BJ (cell line): ENCODE measurements at regions not wholly inside any gene's neighbourhood (a gene's known extent, or its start where the extent isn't known, plus 50 kb on each side); places are given as distances from the start of the nearest gene placed in this dataset.

Source experiments
- CTCF ChIA-PET: fragments of 350-600 bp; formaldehyde crosslinking; extraction: SDS; loops from one replicate; lab custom pipeline; 2021; ENCODE audit warnings: antibody characterized with exemption, inconsistent platforms; lab: Yijun Ruan, JAX
- POLR2A ChIA-PET: fragments of 300-600 bp; sonication (Branson Sonifier 250); formaldehyde crosslinking; extraction: SDS; loops from one replicate; lab custom pipeline; 2021; ENCODE audit warnings: antibody characterized with exemption; lab: Charles Lee
- DNase-seq: peaks from one replicate; pipeline ENCODE4 v3.0.0-alpha.2; 2011; ENCODE audit warnings: low read depth
- H3K27me3 ChIP-seq: 2 replicates; pipeline ENCODE4 v1.6.0; 2011; ENCODE audit warnings: low read length; ENCODE audit not compliant: control insufficient read depth, insufficient read depth
- H3K36me3 ChIP-seq: 2 replicates; pipeline ENCODE4 v1.5.1; 2011; ENCODE audit warnings: low read length; ENCODE audit not compliant: control insufficient read depth, insufficient read depth
- H3K4me3 ChIP-seq: 2 replicates; pipeline ENCODE4 v1.5.1; 2011; ENCODE audit warnings: low read depth, mild to moderate bottlenecking, control low read depth, low read length
- CTCF ChIP-seq: IDR thresholded peaks from 2 replicates; pipeline ENCODE4 v1.5.1; 2011; ENCODE audit warnings: low read depth, mild to moderate bottlenecking, control low read depth, inconsistent platforms, low read length, moderate library complexity; ENCODE audit not compliant: insufficient read depth

GRCh38 chr9:30800421-30800820 lies 1584.0 kb upstream of the ACO1 start:
- TF ChIP-seq CTCF = no peak
- POLR2A ChIA-PET = no interaction called here
- CTCF ChIA-PET = no interaction called here
- Histone ChIP-seq H3K4me3 (no peak overlapping the region), H3K27me3 (no peaks in the 10 kb centered on the region), H3K36me3 (no peaks in the 10 kb centered on the region)
- DNase-seq = no peak

- H3K4me3 ChIP-seq = no peak overlapping the region
- no peak for DNase-seq
- ChIA-PET CTCF (no interaction called here), POLR2A (no interaction called here)
- no peaks in the 10 kb centered on the region for H3K27me3 ChIP-seq
- TF ChIP-seq CTCF = no peak
- no peaks in the 10 kb centered on the region for H3K36me3 ChIP-seq
These were observed 1571.6 kb upstream of the ACO1 start for GRCh38 chr9:30812821-30813220.

- ChIA-PET CTCF (no interaction called here), POLR2A (no interaction called here)
- H3K4me3 ChIP-seq = no peak overlapping the region
- DNase-seq = no peak
- no peak for TF ChIP-seq CTCF
- H3K27me3 ChIP-seq = no peaks in the 10 kb centered on the region
- H3K36me3 ChIP-seq = no peaks in the 10 kb centered on the region
These were observed 1568.9 kb upstream of the ACO1 start for GRCh38 chr9:30815585-30815984.

DNA sequence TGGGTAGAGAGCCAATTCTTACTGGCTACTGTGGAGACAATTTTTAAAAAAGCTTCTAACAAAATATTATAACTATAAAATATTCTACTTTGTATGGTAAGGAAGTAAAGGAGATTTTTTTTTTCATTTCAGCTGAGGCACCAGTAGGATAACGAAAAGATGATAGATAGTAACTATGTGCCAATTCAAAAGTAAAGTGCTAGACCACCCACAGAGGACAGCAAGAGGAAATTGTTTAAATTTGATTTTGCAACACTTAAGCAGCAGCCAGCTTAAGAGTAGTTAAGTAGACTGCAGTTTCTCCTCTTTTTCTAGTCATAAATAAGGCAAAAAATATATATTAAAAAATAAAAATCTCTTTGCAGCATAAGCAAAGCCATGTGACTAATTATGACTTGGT lies 1539.3 kb upstream of the ACO1 start:
- H3K27me3 ChIP-seq = no peaks in the 10 kb centered on the region
- H3K4me3 ChIP-seq = no peak overlapping the region
- no peak for TF ChIP-seq CTCF
- CTCF ChIA-PET = interaction anchor here (1.1 kb wide), 1 partner anchor 31 kb away, joined by 3 read pairs; no protein-coding TSS in a partner anchor
- DNase-seq = no peak
- no peaks in the 10 kb centered on the region for H3K36me3 ChIP-seq
- POLR2A ChIA-PET = no interaction called here

DNA sequence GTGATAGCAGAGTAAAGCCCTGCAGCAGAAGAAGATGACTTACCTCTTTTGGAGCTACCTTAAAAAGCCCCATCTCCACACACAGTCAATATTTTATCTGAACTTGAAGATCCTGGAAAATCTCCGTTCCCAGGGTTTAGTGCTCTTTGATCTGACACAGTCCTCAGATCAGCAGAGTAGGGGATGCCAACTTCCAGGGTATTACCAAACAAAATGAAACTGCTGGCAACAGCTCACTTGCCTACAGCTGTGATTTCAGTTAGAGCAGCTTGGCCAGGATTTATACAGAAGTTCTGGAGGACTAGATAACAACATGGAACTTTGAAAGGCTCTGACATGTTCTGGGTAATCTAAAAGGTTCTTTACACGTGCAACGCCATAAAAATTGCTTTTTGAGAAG lies 1537.8 kb upstream of the ACO1 start:
- CTCF ChIA-PET = interaction anchor here (0.7 kb wide), 1 partner anchor 815 kb away, joined by 3 read pairs; no protein-coding TSS in a partner anchor
- TF ChIP-seq CTCF = no peak

More for the DNA sequence above, 1537.8 kb upstream of the ACO1 start:
- Histone ChIP-seq H3K4me3 (no peak overlapping the region), H3K27me3 (no peaks in the 10 kb centered on the region), H3K36me3 (no peaks in the 10 kb centered on the region)
- DNase-seq = no peak
- POLR2A ChIA-PET = no interaction called here
